ENCODE measurements at regions not wholly inside any gene's neighbourhood (a gene's known extent, or its start where the extent isn't known, plus 50 kb on each side); places are given as distances from the start of the nearest gene placed in this dataset.

DNA sequence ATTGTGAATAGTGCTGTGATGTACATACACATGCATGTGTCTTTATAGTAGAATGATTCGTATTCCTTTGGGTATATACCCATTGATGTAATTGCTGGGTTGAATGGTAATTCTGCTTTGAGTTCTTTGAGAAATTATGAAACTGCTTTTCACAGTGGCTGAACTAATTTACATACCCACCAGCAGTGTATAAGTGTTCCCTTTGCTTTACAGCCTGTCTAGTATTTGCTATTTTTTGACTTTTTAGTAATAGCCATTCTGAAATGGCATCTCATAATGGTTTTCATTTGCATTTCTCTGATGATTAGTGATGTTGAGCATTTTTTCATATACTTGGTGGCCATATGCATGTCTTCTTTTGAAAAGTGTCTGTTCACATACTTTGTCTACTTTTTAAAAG is 54.5 kb upstream of the FAM78B start:
- no peak for DNase-seq
- Histone ChIP-seq H3K36me3 (replicated peaks; ENCODE audit: control insufficient read depth, insufficient read depth, low read length) (no peaks in the 10 kb centered on the region), H3K4me3 (ENCODE audit: insufficient read depth, low read depth, low read length) (no peak overlapping the region), H3K27me3 (ENCODE audit: control insufficient read depth, insufficient read depth, low read length) (no peaks in the 10 kb centered on the region)

DNA sequence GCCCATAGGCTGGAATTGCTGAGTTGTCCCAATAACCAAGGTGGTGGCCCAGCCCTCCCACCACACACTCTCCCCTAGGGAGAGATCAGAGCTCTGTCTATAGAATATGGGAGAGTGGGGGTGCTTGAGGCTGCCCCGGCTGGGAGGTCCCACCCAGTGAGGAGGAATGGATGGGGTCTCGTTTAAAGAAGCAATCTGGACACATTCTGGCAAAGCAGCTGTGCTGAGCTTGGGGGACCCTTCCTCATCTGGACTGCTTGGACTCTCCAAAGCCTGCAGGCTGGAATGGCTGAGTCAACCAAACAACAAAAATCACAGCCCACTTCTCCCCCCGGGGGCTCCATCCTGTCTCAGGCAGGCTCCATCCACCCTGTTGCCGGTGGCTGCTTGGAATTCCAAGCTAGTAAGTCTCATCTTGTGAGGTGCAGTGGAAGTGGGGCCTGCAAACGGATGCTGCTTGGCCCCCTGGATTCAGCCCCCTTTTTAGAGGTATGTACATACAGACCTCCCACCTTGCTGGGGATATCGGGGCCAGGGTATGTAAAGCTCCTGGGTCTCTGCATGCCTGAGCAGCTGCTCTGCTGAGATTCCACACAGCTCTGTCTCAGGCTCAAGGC is 67.1 kb upstream of the FAM78B start:
- no peaks in the 10 kb centered on the region for H3K27me3 ChIP-seq (ENCODE audit: control insufficient read depth, insufficient read depth, low read length)
- no peak overlapping the region for H3K4me3 ChIP-seq (ENCODE audit: insufficient read depth, low read depth, low read length)
- no peaks in the 10 kb centered on the region for H3K36me3 ChIP-seq (replicated peaks; ENCODE audit: control insufficient read depth, insufficient read depth, low read length)
- DNase-seq, result no peak

DNA sequence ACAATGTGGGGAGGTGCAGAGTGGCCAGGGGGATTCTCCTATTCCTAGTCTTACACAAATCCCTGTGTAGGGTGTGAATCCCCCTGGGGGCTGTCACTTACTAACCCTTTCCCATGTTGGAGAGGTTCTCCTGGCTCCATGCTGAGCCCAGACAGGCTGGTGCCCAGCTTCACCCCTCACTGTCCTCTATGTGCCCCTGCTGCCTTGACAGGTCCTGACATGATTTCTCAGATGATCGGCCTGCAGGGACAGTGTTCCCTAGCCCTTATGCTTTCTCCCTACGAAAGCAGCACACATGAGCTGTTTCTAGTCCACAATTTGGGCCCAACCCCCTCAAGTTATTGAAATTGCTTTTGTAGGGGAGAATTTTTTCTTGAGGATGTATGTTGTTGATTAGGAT is 68.9 kb upstream of the FAM78B start:
- no peaks in the 10 kb centered on the region for H3K36me3 ChIP-seq (replicated peaks; ENCODE audit: control insufficient read depth, insufficient read depth, low read length)
- H3K27me3 ChIP-seq (ENCODE audit: control insufficient read depth, insufficient read depth, low read length), result no peaks in the 10 kb centered on the region
- DNase-seq, result no peak
- no peak overlapping the region for H3K4me3 ChIP-seq (ENCODE audit: insufficient read depth, low read depth, low read length)

DNA sequence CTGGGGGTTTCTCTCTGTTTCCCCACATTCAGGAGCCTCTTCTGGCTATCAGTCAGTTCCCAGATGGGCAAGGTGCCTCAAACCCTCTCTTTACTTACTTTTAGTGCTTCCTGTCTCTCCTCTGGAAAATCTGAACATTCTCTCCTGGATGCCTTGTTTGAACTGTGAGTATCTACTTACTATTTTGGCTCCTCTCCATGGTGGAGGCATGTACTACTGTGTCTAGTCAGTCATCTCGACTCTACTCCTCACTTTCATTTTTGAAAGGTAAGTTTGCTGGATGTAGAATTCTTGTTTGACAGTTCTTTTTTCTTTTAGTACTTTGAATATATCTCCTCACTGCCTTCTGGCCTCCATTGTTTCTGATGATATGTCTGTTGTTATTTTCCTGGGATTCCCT is 70.9 kb upstream of the FAM78B start:
- no peak overlapping the region for H3K4me3 ChIP-seq (ENCODE audit: insufficient read depth, low read depth, low read length)
- H3K36me3 ChIP-seq (replicated peaks; ENCODE audit: control insufficient read depth, insufficient read depth, low read length), result no peaks in the 10 kb centered on the region
- DNase-seq, result no peak
- no peaks in the 10 kb centered on the region for H3K27me3 ChIP-seq (ENCODE audit: control insufficient read depth, insufficient read depth, low read length)

DNA sequence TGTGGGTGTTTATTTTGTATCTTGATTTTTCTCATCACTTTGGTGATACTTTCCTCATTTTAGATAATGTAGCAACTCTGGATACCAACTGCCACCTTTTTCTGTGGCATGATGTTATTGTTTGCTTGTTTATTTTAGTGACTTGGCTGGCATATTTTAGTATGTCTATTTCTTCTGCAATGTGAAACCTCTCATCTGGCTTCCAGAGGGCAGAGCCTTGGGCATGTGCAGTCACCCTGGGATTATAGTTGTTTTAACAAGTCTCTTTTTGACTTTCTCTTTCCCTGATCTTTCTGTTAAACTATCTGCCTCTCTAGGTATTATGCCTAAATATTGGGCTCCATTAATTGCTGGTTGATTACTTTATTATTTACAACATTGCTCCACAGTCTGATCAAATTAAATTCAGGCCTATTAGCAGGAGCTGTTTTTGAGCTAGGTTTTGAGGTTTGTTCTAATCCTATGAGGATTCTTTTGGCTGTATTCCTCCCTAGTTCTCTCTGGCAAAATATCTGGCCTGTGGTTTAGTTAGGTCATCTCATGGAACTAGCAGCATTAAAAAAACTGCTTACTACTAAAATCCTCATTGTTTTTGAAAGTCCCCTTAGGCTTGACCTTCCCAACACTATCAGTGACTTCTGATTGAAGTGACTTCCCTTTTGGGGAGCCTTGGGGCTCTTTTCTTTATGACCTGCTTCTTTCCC is 86.4 kb upstream of the FAM78B start:
- Histone ChIP-seq H3K36me3 (replicated peaks; ENCODE audit: control insufficient read depth, insufficient read depth, low read length) (no peaks in the 10 kb centered on the region), H3K4me3 (ENCODE audit: insufficient read depth, low read depth, low read length) (no peak overlapping the region), H3K27me3 (ENCODE audit: control insufficient read depth, insufficient read depth, low read length) (no peaks in the 10 kb centered on the region)
- no peak for DNase-seq

DNA sequence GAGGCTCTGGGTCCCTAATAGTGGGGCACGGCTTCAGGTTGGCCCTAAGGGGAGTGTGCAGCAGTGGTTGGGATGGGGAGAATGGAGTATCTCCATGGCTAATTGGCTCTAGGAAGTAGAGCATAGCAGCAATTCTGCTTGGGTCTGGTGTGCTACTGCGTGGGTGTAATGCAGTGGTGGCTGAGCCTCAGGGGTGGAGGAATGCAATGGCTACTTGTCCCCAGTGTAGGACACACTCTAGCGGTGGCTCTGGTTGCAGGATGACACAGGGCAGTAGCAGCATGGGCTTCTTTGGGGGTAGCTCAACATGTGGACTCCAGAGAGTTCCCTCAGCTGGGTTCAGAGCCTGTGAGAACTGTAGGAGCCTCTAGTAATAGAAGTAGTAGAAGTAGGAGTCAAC is 91.2 kb upstream of the FAM78B start:
- no peak for DNase-seq
- no peaks in the 10 kb centered on the region for H3K36me3 ChIP-seq (replicated peaks; ENCODE audit: control insufficient read depth, insufficient read depth, low read length)
- no peak overlapping the region for H3K4me3 ChIP-seq (ENCODE audit: insufficient read depth, low read depth, low read length)

DNA sequence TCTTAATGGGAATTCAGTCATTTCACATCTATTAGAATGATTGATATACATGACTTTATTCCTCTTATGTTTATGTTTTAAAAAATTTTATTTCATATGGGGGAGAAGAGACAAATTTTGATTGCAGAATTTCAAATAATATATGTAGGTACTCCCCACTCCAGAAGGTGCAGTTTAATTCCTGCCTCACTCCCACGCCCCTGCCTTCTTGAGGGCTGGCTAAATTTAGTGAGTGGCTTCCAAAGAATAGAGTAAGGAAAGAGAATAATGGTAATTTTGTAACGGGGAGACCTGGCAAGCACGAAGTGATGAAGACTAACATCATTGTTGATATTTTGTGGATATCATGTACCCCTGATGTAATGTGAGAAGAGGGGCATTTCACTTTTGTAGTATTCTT is 94.7 kb upstream of the FAM78B start:
- no peak for DNase-seq
- Histone ChIP-seq H3K36me3 (replicated peaks; ENCODE audit: control insufficient read depth, insufficient read depth, low read length) (no peaks in the 10 kb centered on the region), H3K27me3 (ENCODE audit: control insufficient read depth, insufficient read depth, low read length) (no peaks in the 10 kb centered on the region), H3K4me3 (ENCODE audit: insufficient read depth, low read depth, low read length) (no peak overlapping the region)

More for the DNA sequence above, 91.2 kb upstream of the FAM78B start:
- H3K27me3 ChIP-seq (ENCODE audit: control insufficient read depth, insufficient read depth, low read length), result no peaks in the 10 kb centered on the region

DNA sequence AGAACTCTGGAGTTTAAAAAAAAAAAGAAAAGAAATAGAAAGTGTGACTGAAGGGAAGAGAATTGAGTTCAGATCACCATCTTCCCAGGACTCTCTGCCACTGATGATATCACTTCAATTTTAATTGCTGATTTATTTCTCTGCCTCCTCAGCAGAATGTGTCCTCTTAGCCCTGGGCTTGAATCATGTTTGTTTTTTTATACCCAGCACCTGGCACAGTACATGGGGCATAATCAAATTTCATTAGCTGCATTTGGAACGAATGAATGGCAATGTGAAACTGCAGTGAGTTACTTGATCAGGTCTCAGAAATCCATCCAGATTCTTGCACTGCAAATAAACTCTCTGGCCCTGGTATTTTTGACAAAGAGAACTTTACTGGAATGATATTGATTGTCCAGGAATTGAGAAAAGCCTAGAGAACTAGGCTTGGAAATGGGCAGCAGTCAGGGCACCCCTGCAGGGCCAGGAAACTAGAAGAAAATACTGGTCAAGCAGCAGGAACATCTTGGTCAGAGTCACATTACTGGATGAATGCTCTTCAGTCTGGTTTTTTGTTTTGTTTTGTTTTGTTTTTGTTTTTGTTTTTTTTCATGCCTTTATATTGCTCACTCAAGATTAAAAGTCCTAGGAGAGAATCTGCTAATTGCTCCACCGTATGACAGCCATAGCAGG is 103.8 kb upstream of the FAM78B start:
- no peak overlapping the region for H3K4me3 ChIP-seq (ENCODE audit: insufficient read depth, low read depth, low read length)
- no peaks in the 10 kb centered on the region for H3K27me3 ChIP-seq (ENCODE audit: control insufficient read depth, insufficient read depth, low read length)
- DNase-seq, result no peak
- H3K36me3 ChIP-seq (replicated peaks; ENCODE audit: control insufficient read depth, insufficient read depth, low read length), result no peaks in the 10 kb centered on the region

DNA sequence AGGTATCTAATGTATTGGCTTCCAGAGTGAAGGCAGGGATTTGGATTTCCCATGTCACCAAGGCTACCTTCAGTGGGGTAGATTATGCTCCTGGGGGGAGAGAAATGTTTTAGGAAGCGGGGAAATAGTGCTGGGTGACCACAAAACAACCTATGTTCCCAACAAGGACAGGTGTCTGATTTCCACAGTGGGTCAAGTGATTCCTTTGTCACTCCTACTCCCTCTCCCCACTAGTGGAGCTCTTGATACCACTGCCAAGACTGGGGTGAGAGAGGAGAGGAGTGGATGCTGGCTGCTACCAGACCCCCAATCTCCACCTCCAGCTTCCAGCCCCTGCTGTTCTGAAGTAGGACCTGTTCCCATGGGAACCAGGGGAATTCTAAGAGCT is 104.3 kb upstream of the FAM78B start:
- Histone ChIP-seq H3K27me3 (ENCODE audit: control insufficient read depth, insufficient read depth, low read length) (no peaks in the 10 kb centered on the region), H3K4me3 (ENCODE audit: insufficient read depth, low read depth, low read length) (no peak overlapping the region), H3K36me3 (replicated peaks; ENCODE audit: control insufficient read depth, insufficient read depth, low read length) (no peaks in the 10 kb centered on the region)
- no peak for DNase-seq

DNA sequence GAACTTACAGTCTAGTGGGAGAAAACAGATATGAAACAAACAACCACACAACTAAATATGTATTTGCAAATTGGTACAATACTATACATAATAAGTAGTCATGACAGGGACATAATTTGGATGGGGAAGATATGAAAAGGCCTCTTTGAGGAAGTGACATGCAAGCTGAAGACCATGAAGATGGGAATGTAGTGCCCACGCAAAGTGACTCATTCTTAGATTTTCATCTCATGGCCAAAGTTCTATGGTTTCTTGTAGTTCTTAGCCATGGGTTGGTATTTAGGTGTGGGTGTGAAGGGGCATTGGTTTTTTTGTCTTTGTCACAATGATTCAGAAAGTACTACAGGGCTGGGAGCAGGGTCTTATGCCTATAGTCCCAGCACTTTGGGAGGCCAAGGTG is 105.4 kb upstream of the FAM78B start:
- no peak for DNase-seq
- no peaks in the 10 kb centered on the region for H3K36me3 ChIP-seq (replicated peaks; ENCODE audit: control insufficient read depth, insufficient read depth, low read length)
- H3K4me3 ChIP-seq (ENCODE audit: insufficient read depth, low read depth, low read length), result no peak overlapping the region
- no peaks in the 10 kb centered on the region for H3K27me3 ChIP-seq (ENCODE audit: control insufficient read depth, insufficient read depth, low read length)

DNA sequence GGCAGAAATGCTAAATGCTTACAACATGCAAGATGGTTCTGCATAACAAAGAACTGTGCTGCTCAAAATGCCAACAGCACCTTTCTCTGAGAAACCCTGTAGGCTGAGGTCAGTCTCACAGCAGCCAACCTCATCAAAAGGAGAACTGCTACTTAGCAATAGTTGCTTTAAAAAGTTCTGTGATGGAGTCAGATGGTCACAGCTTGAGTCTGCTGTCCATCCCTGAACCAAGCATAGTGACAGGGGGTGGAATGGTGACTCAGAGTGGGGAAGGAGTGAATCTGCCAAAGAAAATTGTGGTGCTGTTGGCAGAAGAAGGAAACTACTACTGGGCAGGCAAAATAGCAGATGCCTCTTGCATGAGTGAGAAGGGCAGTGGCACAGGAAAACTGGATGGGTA is 106.0 kb upstream of the FAM78B start:
- no peak overlapping the region for H3K4me3 ChIP-seq (ENCODE audit: insufficient read depth, low read depth, low read length)
- peak; percentile 10 for DNase-seq
- H3K36me3 ChIP-seq (replicated peaks; ENCODE audit: control insufficient read depth, insufficient read depth, low read length), result no peaks in the 10 kb centered on the region
- H3K27me3 ChIP-seq (ENCODE audit: control insufficient read depth, insufficient read depth, low read length), result no peaks in the 10 kb centered on the region

DNA sequence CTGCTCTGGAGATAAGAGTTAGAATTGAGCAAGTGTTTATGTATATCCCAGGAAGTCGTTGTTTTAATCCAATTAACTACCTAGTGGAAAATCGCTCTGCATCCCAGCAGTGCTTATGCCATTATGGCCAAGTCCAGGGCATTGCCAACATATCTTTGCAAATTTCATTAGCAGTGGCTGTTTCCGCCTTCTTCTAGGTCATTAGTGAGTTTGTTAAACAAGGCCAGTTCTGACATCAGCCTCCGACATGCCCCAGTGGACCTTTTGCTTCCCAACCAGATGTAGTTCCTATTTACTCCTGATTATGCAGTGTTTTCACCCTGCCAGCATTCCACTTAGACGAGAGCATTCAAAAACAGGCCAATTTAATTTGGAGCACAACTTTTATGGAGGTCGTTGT is 106.8 kb upstream of the FAM78B start:
- no peaks in the 10 kb centered on the region for H3K27me3 ChIP-seq (ENCODE audit: control insufficient read depth, insufficient read depth, low read length)
- no peak for DNase-seq
- no peak overlapping the region for H3K4me3 ChIP-seq (ENCODE audit: insufficient read depth, low read depth, low read length)
- H3K36me3 ChIP-seq (replicated peaks; ENCODE audit: control insufficient read depth, insufficient read depth, low read length), result no peaks in the 10 kb centered on the region

DNA sequence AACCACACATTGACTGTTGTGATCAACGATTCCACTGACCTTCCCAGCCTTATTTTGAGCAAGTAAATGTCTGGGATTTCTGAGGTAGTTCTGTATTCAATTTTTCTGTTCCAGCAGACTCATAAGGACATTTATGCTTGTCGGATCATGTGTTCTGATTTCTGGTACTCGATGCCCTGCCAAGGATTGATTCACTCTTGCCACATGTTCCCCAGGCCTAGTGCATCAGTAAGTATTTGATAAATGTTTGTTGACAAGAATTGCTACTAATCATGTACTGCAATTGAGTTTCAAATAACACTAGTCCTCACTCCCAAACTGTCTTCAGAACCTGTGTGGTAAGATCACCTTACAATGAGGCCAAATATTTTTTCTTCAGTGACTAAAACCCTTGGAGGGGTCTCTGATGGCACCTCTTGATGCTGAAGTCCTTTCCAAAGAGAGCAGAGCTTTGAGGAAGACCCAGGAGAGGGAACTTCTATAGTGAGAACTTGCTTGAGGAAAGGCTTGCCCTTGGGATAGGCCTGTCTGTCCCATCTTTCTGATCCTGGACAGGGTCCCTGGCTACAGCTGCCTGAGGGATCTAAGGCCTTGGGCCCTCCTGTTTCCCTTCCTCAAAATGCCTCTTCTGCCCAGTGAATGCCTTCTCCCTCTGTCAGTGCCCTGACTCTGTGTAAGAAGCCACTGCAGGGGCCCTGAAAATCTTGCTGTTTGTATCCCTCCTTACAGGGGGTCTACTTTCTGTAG is 115.8 kb upstream of the FAM78B start:
- no peak for DNase-seq
- no peak overlapping the region for H3K4me3 ChIP-seq (ENCODE audit: insufficient read depth, low read depth, low read length)
- H3K36me3 ChIP-seq (replicated peaks; ENCODE audit: control insufficient read depth, insufficient read depth, low read length), result no peaks in the 10 kb centered on the region
- H3K27me3 ChIP-seq (ENCODE audit: control insufficient read depth, insufficient read depth, low read length), result no peaks in the 10 kb centered on the region

DNA sequence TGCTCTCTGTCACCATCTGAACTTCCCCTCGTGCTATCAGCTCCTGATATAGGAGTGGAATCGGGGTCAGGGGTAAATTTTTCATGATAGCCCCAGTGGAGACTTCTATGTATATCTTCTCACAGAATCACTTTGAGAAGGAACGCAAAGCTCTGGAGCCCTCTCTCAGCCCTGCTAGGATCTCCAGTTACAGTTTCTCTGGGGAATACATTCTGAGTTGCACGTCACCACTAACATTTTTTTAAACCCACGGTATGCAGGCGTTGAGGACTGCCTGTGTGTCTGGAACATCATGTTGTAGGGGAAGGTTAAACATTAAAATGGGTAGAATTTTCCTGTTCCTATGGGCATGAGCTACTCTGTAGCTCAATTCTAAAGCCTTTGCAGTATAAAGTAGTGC is 116.4 kb upstream of the FAM78B start:
- no peak for DNase-seq
- no peaks in the 10 kb centered on the region for H3K27me3 ChIP-seq (ENCODE audit: control insufficient read depth, insufficient read depth, low read length)
- no peaks in the 10 kb centered on the region for H3K36me3 ChIP-seq (replicated peaks; ENCODE audit: control insufficient read depth, insufficient read depth, low read length)
- no peak overlapping the region for H3K4me3 ChIP-seq (ENCODE audit: insufficient read depth, low read depth, low read length)

DNA sequence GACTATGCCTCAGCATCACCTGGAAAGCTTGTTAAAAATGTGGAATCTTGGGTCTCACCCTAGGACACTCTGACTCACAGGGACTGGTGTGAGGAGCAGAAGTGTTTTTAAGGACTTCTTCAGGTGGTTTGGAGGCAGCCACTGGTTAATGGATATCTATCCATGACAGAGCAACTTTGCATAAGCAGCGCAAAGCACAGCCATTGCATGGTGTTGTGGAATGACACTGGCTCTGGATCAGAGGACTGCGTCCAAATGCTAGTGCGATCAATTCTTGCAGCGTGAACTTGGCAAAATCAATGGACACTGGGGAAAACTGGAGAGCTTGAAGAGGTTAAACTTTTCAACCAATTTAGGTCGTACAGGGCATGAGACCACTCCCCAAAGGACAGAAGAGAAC is 116.8 kb upstream of the FAM78B start:
- no peak for DNase-seq
- no peaks in the 10 kb centered on the region for H3K27me3 ChIP-seq (ENCODE audit: control insufficient read depth, insufficient read depth, low read length)
- H3K4me3 ChIP-seq (ENCODE audit: insufficient read depth, low read depth, low read length), result no peak overlapping the region
- no peaks in the 10 kb centered on the region for H3K36me3 ChIP-seq (replicated peaks; ENCODE audit: control insufficient read depth, insufficient read depth, low read length)

All from H7 (cell line).